ENCODE measurements at regions not wholly inside any gene's neighbourhood (a gene's known extent, or its start where the extent isn't known, plus 50 kb on each side); places are given as distances from the start of the nearest gene placed in this dataset.

DNA sequence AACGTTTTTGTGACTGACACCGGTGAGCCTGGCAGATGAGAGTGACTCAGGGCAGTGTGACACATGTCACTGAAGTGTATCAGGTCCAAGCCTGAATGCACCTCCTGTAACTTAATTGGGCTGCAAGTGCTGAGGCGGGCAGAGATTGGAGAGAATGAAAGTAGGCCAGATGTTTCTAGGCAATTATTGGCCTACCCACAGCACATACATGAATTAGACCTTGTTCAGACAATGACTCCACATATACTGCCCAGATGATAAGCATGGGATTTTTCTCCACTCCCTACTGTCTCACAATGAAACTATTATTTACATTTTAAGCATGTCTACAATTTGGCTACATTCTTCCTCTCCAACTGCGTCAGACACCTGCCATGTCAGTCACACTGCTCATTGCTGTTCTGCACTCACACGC is 187.3 kb upstream of the ZNF385D start:
- TF ChIP-seq ZFP37 (tag by site-specific recombination; IDR thresholded peaks at IDR 0.05) (no peak), ZNF433 (tag by site-specific recombination; IDR thresholded peaks at IDR 0.05; ENCODE audit: low read depth) (no peak), ZNF2 (tag by site-specific recombination; IDR thresholded peaks at IDR 0.05) (no peak), ZNF664 (tag by site-specific recombination; IDR thresholded peaks at IDR 0.05) (no peak), ZNF354C (tag by site-specific recombination; IDR thresholded peaks at IDR 0.05; ENCODE audit: borderline replicate concordance, low read depth) (no peak), ZNF324 (tag by site-specific recombination; IDR thresholded peaks at IDR 0.05) (no peak), KLF8 (tag by site-specific recombination; IDR thresholded peaks at IDR 0.05) (no peak), ZNF121 (tag by site-specific recombination; IDR thresholded peaks at IDR 0.05) (no peak), ZNF747 (tag by site-specific recombination; IDR thresholded peaks at IDR 0.05) (no peak), ZNF391 (tag by site-specific recombination; IDR thresholded peaks at IDR 0.05; ENCODE audit: borderline replicate concordance, low read depth) (no peak), BCL11A (tag by site-specific recombination; IDR thresholded peaks at IDR 0.05; ENCODE audit: low read depth) (no peak), ZNF677 (tag by site-specific recombination; IDR thresholded peaks at IDR 0.05) (no peak), ZNF548 (tag by site-specific recombination; IDR thresholded peaks at IDR 0.05) (no peak), ZNF843 (tag by site-specific recombination; IDR thresholded peaks at IDR 0.05) (no peak), BCL11B (tag by site-specific recombination; IDR thresholded peaks at IDR 0.05; ENCODE audit: low read depth) (no peak)
- TF ChIP-seq, protein P1, sequence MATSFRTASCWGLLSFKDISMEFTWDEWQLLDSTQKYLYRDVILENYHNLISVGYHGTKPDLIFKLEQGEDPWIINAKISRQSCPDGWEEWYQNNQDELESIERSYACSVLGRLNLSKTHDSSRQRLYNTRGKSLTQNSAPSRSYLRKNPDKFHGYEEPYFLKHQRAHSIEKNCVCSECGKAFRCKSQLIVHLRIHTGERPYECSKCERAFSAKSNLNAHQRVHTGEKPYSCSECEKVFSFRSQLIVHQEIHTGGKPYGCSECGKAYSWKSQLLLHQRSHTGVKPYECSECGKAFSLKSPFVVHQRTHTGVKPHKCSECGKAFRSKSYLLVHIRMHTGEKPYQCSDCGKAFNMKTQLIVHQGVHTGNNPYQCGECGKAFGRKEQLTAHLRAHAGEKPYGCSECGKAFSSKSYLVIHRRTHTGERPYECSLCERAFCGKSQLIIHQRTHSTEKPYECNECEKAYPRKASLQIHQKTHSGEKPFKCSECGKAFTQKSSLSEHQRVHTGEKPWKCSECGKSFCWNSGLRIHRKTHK (tag by site-specific recombination; IDR thresholded peaks at IDR 0.05) = no peak
- TF ChIP-seq, protein P2, sequence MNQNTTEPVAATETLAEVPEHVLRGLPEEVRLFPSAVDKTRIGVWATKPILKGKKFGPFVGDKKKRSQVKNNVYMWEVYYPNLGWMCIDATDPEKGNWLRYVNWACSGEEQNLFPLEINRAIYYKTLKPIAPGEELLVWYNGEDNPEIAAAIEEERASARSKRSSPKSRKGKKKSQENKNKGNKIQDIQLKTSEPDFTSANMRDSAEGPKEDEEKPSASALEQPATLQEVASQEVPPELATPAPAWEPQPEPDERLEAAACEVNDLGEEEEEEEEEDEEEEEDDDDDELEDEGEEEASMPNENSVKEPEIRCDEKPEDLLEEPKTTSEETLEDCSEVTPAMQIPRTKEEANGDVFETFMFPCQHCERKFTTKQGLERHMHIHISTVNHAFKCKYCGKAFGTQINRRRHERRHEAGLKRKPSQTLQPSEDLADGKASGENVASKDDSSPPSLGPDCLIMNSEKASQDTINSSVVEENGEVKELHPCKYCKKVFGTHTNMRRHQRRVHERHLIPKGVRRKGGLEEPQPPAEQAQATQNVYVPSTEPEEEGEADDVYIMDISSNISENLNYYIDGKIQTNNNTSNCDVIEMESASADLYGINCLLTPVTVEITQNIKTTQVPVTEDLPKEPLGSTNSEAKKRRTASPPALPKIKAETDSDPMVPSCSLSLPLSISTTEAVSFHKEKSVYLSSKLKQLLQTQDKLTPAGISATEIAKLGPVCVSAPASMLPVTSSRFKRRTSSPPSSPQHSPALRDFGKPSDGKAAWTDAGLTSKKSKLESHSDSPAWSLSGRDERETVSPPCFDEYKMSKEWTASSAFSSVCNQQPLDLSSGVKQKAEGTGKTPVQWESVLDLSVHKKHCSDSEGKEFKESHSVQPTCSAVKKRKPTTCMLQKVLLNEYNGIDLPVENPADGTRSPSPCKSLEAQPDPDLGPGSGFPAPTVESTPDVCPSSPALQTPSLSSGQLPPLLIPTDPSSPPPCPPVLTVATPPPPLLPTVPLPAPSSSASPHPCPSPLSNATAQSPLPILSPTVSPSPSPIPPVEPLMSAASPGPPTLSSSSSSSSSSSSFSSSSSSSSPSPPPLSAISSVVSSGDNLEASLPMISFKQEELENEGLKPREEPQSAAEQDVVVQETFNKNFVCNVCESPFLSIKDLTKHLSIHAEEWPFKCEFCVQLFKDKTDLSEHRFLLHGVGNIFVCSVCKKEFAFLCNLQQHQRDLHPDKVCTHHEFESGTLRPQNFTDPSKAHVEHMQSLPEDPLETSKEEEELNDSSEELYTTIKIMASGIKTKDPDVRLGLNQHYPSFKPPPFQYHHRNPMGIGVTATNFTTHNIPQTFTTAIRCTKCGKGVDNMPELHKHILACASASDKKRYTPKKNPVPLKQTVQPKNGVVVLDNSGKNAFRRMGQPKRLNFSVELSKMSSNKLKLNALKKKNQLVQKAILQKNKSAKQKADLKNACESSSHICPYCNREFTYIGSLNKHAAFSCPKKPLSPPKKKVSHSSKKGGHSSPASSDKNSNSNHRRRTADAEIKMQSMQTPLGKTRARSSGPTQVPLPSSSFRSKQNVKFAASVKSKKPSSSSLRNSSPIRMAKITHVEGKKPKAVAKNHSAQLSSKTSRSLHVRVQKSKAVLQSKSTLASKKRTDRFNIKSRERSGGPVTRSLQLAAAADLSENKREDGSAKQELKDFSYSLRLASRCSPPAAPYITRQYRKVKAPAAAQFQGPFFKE (tag by site-specific recombination; IDR thresholded peaks at IDR 0.05; ENCODE audit: borderline replicate concordance) = no peak
- TF ChIP-seq, protein P3, sequence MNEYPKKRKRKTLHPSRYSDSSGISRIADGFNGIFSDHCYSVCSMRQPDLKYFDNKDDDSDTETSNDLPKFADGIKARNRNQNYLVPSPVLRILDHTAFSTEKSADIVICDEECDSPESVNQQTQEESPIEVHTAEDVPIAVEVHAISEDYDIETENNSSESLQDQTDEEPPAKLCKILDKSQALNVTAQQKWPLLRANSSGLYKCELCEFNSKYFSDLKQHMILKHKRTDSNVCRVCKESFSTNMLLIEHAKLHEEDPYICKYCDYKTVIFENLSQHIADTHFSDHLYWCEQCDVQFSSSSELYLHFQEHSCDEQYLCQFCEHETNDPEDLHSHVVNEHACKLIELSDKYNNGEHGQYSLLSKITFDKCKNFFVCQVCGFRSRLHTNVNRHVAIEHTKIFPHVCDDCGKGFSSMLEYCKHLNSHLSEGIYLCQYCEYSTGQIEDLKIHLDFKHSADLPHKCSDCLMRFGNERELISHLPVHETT (tag by site-specific recombination; IDR thresholded peaks at IDR 0.05) = no peak
- ChIA-PET POLR2A (no interaction called here), CTCF (no interaction called here)
- Histone ChIP-seq H3K4me3 (ENCODE audit: low read depth, low read length) (no peak overlapping the region), H3K36me3 (ENCODE audit: control insufficient read depth in 2 of 2, insufficient read depth in 1 of 2, low read length in 2 of 2) (no peaks in the 10 kb centered on the region), H3K4me1 (ENCODE audit: control insufficient read depth, insufficient read depth, low read length) (no peaks in the 10 kb centered on the region), H3K27ac (ENCODE audit: extremely low read depth, low read depth, low read length) (no peak overlapping the region), H3K9me3 (ENCODE audit: control insufficient read depth, insufficient read depth, low read depth, low read length) (no peaks in the 10 kb centered on the region)

DNA sequence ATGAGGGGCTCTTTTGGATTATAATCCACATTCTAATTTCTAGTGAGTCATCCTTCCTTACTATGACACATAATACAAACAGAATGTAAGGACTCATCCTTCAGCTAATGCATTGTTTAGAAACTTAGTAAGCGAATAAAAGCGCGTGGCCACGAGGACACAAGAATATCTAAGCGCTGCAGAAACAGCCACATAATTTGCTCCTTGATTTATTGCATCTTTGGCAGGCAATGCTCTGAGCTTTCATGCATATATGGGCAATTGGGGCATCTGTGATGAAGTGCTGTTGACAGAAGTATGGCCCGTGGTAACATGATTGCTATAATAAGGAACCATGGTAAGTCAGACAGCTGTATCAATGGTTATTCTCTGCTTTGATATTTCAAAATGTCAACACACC is 191.3 kb upstream of the ZNF385D start:
- POLR2A ChIA-PET = no interaction called here
- CTCF ChIA-PET = no interaction called here
- no peaks in the 10 kb centered on the region for H3K9me3 ChIP-seq (ENCODE audit: control insufficient read depth, insufficient read depth, low read depth, low read length)
- H3K4me3 ChIP-seq (ENCODE audit: low read depth, low read length) = no peak overlapping the region
- no peaks in the 10 kb centered on the region for H3K4me1 ChIP-seq (ENCODE audit: control insufficient read depth, insufficient read depth, low read length)
- TF ChIP-seq ZNF701 (tag by site-specific recombination; IDR thresholded peaks at IDR 0.05) = no peak
- no peak for TF ChIP-seq ZNF785 (tag by site-specific recombination; IDR thresholded peaks at IDR 0.05)
- no peak for TF ChIP-seq ZNF324 (tag by site-specific recombination; IDR thresholded peaks at IDR 0.05)
- TF ChIP-seq ZNF23 (tag by site-specific recombination; IDR thresholded peaks at IDR 0.05; ENCODE audit: borderline replicate concordance) = no peak
- H3K36me3 ChIP-seq (ENCODE audit: control insufficient read depth in 2 of 2, insufficient read depth in 1 of 2, low read length in 2 of 2) = no peaks in the 10 kb centered on the region
- no peak overlapping the region for H3K27ac ChIP-seq (ENCODE audit: extremely low read depth, low read depth, low read length)

All from HEK293 (cell line).